ENCODE measurements at regions not wholly inside any gene's neighbourhood (a gene's known extent, or its start where the extent isn't known, plus 50 kb on each side); places are given as distances from the start of the nearest gene placed in this dataset.

DNA sequence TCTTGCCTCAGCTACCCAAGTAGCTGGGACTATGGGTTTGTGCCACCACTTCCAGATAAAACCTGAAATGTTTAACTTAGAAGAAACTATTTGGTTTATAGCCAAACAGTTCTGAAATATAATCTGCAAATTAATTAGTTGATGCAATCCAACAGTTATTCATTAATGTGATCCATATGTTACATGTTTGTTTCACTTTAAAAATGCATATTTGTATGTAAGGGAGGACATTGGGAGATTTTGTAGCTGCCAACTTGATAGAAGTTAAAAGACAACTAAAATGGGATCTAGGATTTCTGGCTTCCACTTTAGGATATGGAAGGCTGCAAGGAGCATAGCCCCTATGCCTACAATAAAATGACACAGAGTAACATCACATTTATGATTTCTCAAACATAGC lies 532.5 kb upstream of the SLC10A2 start:
- TF ChIP-seq, protein P1, sequence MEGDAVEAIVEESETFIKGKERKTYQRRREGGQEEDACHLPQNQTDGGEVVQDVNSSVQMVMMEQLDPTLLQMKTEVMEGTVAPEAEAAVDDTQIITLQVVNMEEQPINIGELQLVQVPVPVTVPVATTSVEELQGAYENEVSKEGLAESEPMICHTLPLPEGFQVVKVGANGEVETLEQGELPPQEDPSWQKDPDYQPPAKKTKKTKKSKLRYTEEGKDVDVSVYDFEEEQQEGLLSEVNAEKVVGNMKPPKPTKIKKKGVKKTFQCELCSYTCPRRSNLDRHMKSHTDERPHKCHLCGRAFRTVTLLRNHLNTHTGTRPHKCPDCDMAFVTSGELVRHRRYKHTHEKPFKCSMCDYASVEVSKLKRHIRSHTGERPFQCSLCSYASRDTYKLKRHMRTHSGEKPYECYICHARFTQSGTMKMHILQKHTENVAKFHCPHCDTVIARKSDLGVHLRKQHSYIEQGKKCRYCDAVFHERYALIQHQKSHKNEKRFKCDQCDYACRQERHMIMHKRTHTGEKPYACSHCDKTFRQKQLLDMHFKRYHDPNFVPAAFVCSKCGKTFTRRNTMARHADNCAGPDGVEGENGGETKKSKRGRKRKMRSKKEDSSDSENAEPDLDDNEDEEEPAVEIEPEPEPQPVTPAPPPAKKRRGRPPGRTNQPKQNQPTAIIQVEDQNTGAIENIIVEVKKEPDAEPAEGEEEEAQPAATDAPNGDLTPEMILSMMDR (conservative IDR thresholded peaks at IDR 0.05; ENCODE audit: low read depth in 2 of 2) = no peak
- TF ChIP-seq, protein P2, sequence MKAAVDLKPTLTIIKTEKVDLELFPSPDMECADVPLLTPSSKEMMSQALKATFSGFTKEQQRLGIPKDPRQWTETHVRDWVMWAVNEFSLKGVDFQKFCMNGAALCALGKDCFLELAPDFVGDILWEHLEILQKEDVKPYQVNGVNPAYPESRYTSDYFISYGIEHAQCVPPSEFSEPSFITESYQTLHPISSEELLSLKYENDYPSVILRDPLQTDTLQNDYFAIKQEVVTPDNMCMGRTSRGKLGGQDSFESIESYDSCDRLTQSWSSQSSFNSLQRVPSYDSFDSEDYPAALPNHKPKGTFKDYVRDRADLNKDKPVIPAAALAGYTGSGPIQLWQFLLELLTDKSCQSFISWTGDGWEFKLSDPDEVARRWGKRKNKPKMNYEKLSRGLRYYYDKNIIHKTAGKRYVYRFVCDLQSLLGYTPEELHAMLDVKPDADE (IDR thresholded peaks at IDR 0.05) = no peak
- Histone ChIP-seq H3F3A (replicated peaks; ENCODE audit: low read depth) (no peaks in the 10 kb centered on the region), H3K79me2 (replicated peaks; ENCODE audit: insufficient read depth) (no peaks in the 10 kb centered on the region), H3K27ac (ENCODE audit: low read depth) (no peak overlapping the region), H3K4me3 (no peak overlapping the region), H3K27me3 (ENCODE audit: insufficient read depth) (no peaks in the 10 kb centered on the region), H4K20me1 (replicated peaks; ENCODE audit: insufficient read depth) (no peaks in the 10 kb centered on the region), H3K9me2 (ENCODE audit: insufficient read depth) (no peaks in the 10 kb centered on the region), H2AFZ (no peak overlapping the region), H3K4me2 (no peak overlapping the region), H3K36me3 (ENCODE audit: insufficient read depth) (no peaks in the 10 kb centered on the region), H3K4me1 (ENCODE audit: insufficient read depth) (no peaks in the 10 kb centered on the region)
- Mint-ChIP-seq H3K27me3 (ENCODE audit: insufficient read depth, low read depth, poor library complexity) (no peaks in the 10 kb centered on the region), H3K9me3 (no peaks in the 10 kb centered on the region), H3K4me1 (no peaks in the 10 kb centered on the region), H3K27ac (no peak overlapping the region), H3K4me3 (no peak overlapping the region), H3K36me3 (ENCODE audit: low read depth) (no peaks in the 10 kb centered on the region)
- ATAC-seq = no peak
- DNase-seq (ENCODE audit: low spot score) = no peak

DNA sequence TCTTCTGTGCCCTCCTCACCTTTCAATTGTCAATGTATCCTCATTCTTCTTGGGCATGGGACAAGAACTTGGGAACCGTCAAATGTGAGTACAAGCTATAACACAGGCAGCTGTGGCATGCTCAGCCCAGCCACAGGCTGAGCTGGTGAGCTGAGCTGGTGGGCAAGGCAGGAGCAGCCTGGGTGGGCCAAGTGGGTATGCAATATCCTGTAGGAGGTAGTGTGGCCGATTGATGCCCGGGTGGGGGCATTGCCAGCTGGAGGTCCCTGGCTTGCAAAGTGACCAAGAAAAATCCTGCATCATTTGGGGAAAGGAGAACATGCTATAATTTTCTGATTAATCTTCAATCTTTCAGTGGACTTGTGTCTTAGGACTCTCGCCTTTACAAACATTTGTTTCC lies 507.2 kb upstream of the SLC10A2 start:
- Mint-ChIP-seq H3K36me3 (ENCODE audit: low read depth) (peaks cover 18% of the 10 kb centered on the region), H3K27me3 (ENCODE audit: insufficient read depth, low read depth, poor library complexity) (peaks cover 4% of the 10 kb centered on the region), H3K27ac (no peak overlapping the region), H3K4me3 (no peak overlapping the region), H3K9me3 (peaks cover 28% of the 10 kb centered on the region), H3K4me1 (no peaks in the 10 kb centered on the region)
- Histone ChIP-seq H3K79me2 (replicated peaks; ENCODE audit: insufficient read depth) (no peaks in the 10 kb centered on the region), H3F3A (replicated peaks; ENCODE audit: low read depth) (no peaks in the 10 kb centered on the region), H4K20me1 (replicated peaks; ENCODE audit: insufficient read depth) (no peaks in the 10 kb centered on the region), H2AFZ (no peak overlapping the region), H3K36me3 (ENCODE audit: insufficient read depth) (peaks cover 5% of the 10 kb centered on the region; the same call in 1 of the 2 replicates), H3K27ac (ENCODE audit: low read depth) (no peak overlapping the region), H3K9me2 (ENCODE audit: insufficient read depth) (no peaks in the 10 kb centered on the region), H3K27me3 (ENCODE audit: insufficient read depth) (no peaks in the 10 kb centered on the region), H3K4me1 (ENCODE audit: insufficient read depth) (no peaks in the 10 kb centered on the region), H3K4me2 (no peak overlapping the region), H3K4me3 (no peak overlapping the region)
- DNase-seq (ENCODE audit: low spot score) (peak; percentile 38), ATAC-seq (no peak)
- no peak for TF ChIP-seq POLR2AphosphoS5 (IDR thresholded peaks at IDR 0.05; ENCODE audit: low read depth)
- TF ChIP-seq, protein P3, sequence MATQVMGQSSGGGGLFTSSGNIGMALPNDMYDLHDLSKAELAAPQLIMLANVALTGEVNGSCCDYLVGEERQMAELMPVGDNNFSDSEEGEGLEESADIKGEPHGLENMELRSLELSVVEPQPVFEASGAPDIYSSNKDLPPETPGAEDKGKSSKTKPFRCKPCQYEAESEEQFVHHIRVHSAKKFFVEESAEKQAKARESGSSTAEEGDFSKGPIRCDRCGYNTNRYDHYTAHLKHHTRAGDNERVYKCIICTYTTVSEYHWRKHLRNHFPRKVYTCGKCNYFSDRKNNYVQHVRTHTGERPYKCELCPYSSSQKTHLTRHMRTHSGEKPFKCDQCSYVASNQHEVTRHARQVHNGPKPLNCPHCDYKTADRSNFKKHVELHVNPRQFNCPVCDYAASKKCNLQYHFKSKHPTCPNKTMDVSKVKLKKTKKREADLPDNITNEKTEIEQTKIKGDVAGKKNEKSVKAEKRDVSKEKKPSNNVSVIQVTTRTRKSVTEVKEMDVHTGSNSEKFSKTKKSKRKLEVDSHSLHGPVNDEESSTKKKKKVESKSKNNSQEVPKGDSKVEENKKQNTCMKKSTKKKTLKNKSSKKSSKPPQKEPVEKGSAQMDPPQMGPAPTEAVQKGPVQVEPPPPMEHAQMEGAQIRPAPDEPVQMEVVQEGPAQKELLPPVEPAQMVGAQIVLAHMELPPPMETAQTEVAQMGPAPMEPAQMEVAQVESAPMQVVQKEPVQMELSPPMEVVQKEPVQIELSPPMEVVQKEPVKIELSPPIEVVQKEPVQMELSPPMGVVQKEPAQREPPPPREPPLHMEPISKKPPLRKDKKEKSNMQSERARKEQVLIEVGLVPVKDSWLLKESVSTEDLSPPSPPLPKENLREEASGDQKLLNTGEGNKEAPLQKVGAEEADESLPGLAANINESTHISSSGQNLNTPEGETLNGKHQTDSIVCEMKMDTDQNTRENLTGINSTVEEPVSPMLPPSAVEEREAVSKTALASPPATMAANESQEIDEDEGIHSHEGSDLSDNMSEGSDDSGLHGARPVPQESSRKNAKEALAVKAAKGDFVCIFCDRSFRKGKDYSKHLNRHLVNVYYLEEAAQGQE (IDR thresholded peaks at IDR 0.05; ENCODE audit: unreplicated experiment) = no peak
- TF ChIP-seq, protein P1 (conservative IDR thresholded peaks at IDR 0.05; ENCODE audit: low read depth in 2 of 2) = no peak

All from GM23338 (cell line).